ENCODE measurements at regions not wholly inside any gene's neighbourhood (a gene's known extent, or its start where the extent isn't known, plus 50 kb on each side); places are given as distances from the start of the nearest gene placed in this dataset.
"Not testable (repeated sequence)": the region's sequence is repeated elsewhere in the genome, so short reads cannot be mapped to it uniquely, and the experiment has no call there.

GRCh38 chr6:106869203-106869602 lies 105.3 kb downstream of the CD24 start:
- DNase-seq (ENCODE audit: low read depth), result no peak
- TF ChIP-seq CTCF (IDR thresholded peaks at IDR 0.05; ENCODE audit: low read length, missing control alignments), result no peak
- no peak overlapping the region for H3K4me3 ChIP-seq (replicated peaks; ENCODE audit: low read depth, low read length)

GRCh38 chr6:106866875-106867658 lies 107.5 kb downstream of the CD24 start:
- no peak overlapping the region for H3K4me3 ChIP-seq (replicated peaks; ENCODE audit: low read depth, low read length)
- no peak for DNase-seq (ENCODE audit: low read depth)
- TF ChIP-seq CTCF (IDR thresholded peaks at IDR 0.05; ENCODE audit: low read length, missing control alignments), result no peak

DNA sequence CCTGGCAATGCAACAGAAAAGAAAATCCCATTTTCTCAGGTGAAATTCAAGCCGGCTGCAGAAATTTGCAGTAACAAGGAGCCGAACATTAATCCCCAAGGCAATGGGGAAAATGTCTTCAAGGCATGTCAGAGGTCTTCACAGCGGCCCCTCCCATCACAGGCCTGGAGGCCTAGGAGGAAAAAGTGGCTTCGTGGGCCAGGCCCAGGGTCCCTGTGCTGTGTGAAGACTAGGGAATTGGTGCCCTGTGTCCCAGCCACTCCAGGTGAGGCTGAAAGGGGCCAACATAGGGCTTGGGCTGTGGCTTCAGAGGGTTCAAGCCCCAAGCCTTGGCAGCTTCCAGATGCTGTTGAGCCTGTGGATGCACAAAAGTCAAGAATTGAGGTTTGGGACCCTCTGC lies 111.7 kb downstream of the CD24 start:
- DNase-seq (ENCODE audit: low read depth), result no peak
- no peak for TF ChIP-seq CTCF (IDR thresholded peaks at IDR 0.05; ENCODE audit: low read length, missing control alignments)
- H3K4me3 ChIP-seq (replicated peaks; ENCODE audit: low read depth, low read length), result no peak overlapping the region

DNA sequence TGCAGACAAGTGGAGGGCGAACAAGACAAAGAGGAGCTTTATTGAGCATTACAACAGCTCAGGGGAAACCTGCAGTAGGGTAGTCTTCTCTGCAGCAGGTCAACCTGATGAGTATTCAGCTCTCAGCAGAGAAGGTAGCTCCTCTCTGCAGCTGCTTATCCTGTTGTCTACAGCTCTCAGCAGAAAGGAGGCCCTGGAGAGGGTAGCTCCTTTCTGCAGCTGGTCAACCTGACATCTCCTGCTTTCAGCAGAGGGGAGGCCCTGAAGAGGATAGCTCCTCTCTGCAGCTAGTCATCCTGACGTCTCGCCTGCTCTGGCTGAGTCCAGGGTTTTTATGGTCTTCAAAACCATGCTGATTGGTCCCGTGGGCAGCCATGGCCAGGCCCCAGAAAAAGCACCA lies 113.6 kb downstream of the CD24 start:
- H3K4me3 ChIP-seq (replicated peaks; ENCODE audit: low read depth, low read length), result no peak overlapping the region
- no peak for TF ChIP-seq CTCF (IDR thresholded peaks at IDR 0.05; ENCODE audit: low read length, missing control alignments)
- DNase-seq (ENCODE audit: low read depth), result no peak

DNA sequence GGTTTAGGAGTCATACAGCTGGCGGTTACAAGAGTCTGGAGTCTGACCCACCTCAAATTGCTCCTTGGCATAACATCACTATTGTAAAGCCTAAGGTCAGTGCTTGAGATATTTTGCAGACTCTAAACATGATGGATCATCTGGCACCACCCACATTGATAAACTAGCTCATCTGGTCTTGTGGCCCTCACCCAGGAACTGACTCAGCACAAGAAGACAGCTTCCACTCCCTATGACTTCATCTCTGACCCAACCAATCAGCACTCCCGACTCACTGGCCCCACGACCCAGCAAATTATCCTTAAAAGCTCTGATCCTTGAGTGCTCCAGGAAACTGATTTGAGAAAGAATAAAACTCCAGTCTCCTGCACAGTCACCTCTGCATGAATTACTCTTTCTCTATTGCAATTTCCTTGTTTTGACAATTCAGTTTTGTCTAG lies 115.9 kb downstream of the CD24 start:
- no peak overlapping the region for H3K4me3 ChIP-seq (replicated peaks; ENCODE audit: low read depth, low read length)
- no peak for TF ChIP-seq CTCF (IDR thresholded peaks at IDR 0.05; ENCODE audit: low read length, missing control alignments)
- DNase-seq (ENCODE audit: low read depth), result peak; percentile 40

DNA sequence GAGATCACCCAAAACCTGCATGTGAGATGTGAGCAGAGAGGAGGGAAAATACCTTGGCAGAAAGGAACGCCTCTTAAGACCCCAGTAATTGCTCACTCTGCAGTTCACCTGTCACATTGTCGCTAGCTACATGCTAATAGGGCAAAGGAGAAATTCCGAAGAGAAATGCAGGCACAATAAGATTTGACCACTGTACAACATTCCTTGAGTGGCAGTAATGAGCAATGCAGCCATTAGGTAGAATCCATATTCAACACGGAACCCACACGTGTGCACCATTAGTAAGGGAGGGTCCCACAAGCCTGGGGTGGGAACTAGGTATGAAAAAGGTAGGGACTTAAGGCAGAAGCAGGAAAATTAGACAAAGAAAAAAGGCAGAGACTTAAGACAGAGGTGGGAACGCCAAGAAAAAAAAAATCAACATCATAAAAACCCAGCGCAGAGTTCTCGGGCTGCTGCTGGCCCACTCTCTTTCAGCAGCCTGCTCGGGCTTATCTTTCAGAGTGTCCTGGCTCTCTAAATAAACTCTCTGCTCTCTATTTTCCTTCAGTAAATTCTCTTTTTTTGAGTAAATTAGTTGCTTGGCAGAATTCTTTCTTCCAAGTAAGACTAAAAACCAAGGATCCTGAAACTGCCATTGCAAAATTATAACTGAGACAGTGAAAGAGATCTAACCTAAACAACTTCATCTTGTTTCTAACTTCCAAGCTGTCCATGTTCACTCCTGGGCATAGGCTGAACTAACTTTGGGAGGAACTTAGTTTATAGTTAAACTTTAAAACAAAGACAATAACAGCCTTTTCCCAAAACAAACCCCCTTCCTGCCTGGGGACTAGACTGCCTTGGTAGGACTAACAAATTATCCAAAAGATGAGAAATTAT lies 116.5 kb downstream of the CD24 start:
- H3K4me3 ChIP-seq (replicated peaks; ENCODE audit: low read depth, low read length), result no peak overlapping the region
- no peak for TF ChIP-seq CTCF (IDR thresholded peaks at IDR 0.05; ENCODE audit: low read length, missing control alignments)
- DNase-seq (ENCODE audit: low read depth), result no peak

GRCh38 chr6:106857310-106857709 lies 117.2 kb downstream of the CD24 start:
- DNase-seq (ENCODE audit: low read depth); H3K4me3 ChIP-seq (replicated peaks; ENCODE audit: low read depth, low read length): not testable (repeated sequence)

Data from fibroblast of pulmonary artery (primary cell).